HEK293T (cell line): ENCODE measurements at regions not wholly inside any gene's neighbourhood (a gene's known extent, or its start where the extent isn't known, plus 50 kb on each side); places are given as distances from the start of the nearest gene placed in this dataset.

Experiments used
- BHLHE40 ChIP-seq: fragments of 450-650 bp; IDR thresholded peaks from 2 replicates; pipeline ENCODE4 v1.6.1; 2016; ENCODE audit warnings: mild to moderate bottlenecking, moderate library complexity, borderline replicate concordance
- ELF4 ChIP-seq: fragments of 450-650 bp; IDR thresholded peaks from 2 replicates; pipeline ENCODE4 v1.6.1; 2017; ENCODE audit warnings: antibody characterized with exemption
- FOXK2 ChIP-seq: fragments of 450-650 bp; IDR thresholded peaks from 2 replicates; pipeline ENCODE4 v1.6.1; 2016; ENCODE audit warnings: mild to moderate bottlenecking
- FOXM1 ChIP-seq: fragments of 450-650 bp; IDR thresholded peaks from 2 replicates; pipeline ENCODE4 v1.6.1; 2017; ENCODE audit warnings: mild to moderate bottlenecking, borderline replicate concordance
- HDGF ChIP-seq: fragments of 450-650 bp; IDR thresholded peaks from 2 replicates; pipeline ENCODE4 v1.6.1; 2017; ENCODE audit warnings: antibody characterized with exemption, borderline replicate concordance
- SP1 ChIP-seq: fragments of 450-650 bp; IDR thresholded peaks from 2 replicates; pipeline ENCODE4 v1.6.1; 2017
- SUZ12 ChIP-seq: fragments of 450-650 bp; IDR thresholded peaks from 2 replicates; pipeline ENCODE4 v1.6.1; 2016; ENCODE audit warnings: mild to moderate bottlenecking
- TF ChIP-seq, protein P1 (sequence below): fragments of 450-650 bp; IDR thresholded peaks from 2 replicates; pipeline ENCODE4 v1.6.1; 2016

GRCh38 chr1:90831910-90832309 lies 114.8 kb upstream of the BARHL2 start:
- TF ChIP-seq HDGF = no peak
- TF ChIP-seq SUZ12 = no peak
- TF ChIP-seq FOXK2 = no peak
- no peak for TF ChIP-seq BHLHE40
- TF ChIP-seq FOXM1 = no peak
- TF ChIP-seq ELF4 = no peak
- TF ChIP-seq, protein P1, sequence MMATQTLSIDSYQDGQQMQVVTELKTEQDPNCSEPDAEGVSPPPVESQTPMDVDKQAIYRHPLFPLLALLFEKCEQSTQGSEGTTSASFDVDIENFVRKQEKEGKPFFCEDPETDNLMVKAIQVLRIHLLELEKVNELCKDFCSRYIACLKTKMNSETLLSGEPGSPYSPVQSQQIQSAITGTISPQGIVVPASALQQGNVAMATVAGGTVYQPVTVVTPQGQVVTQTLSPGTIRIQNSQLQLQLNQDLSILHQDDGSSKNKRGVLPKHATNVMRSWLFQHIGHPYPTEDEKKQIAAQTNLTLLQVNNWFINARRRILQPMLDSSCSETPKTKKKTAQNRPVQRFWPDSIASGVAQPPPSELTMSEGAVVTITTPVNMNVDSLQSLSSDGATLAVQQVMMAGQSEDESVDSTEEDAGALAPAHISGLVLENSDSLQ = peak; percentile 97
- no peak for TF ChIP-seq SP1
